ENCODE measurements at regions not wholly inside any gene's neighbourhood (a gene's known extent, or its start where the extent isn't known, plus 50 kb on each side); places are given as distances from the start of the nearest gene placed in this dataset.
"Not testable (repeated sequence)": the region's sequence is repeated elsewhere in the genome, so short reads cannot be mapped to it uniquely, and the experiment has no call there.

- DNase-seq: no peak
Measured at GRCh38 chr5:162638849-162639248, 571.3 kb downstream of the GABRG2 start.

GRCh38 chr5:162641142-162641813, 573.7 kb downstream of the GABRG2 start:
- DNase-seq: no peak

DNA sequence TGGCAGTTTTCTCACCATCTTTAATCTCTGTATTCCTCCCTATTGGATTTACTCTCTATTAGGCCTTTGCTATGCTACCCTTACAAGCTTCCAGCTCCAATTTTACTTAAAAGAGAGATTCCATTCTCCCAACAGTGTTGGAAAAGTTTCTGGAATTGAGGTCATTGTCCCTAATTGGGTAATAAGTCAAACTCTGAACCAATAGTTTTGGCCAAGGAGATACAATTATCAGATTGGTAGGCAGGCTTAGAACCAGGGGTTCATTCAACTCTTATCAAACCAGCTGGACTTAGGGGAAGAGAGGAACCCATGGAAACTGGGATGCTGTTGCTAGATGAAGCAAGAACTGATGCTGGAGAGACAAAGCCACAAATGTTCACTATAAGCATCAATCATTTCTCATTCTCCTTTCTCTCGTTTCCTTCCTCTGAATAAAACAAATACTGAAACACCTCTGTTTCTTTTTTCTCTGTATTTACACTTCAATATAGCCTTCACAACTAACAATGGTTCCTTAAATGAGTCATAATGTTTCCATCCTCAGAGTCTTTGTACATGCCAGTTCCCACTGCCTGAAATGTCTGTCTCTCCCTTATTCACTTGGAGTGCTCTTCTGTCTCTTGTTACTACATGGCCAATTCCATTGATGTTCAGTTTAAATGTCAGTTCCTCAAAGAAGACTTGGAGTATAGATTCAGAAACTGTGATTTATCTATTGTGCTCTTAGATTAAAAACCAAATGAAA, 587.3 kb downstream of the GABRG2 start:
- no peak for DNase-seq

DNA sequence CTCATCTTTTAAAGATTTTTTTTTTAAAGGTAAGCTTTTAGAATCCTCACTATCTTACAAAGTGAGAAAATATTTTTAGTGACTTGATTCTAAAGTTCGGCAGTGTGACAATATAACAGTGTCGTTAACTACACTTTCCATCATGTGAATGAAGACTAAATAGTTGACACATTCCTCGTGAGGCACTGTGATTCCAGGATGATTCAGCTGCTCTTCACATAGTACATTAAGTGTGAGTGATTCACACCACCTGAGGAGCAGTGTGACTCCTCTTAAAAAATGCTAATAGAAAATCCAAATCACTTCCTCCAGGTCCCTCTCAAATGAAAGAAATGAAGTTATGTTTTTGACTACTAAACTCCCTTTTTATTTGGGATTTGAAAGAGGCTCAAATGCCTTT, 589.5 kb downstream of the GABRG2 start:
- DNase-seq: no peak

DNA sequence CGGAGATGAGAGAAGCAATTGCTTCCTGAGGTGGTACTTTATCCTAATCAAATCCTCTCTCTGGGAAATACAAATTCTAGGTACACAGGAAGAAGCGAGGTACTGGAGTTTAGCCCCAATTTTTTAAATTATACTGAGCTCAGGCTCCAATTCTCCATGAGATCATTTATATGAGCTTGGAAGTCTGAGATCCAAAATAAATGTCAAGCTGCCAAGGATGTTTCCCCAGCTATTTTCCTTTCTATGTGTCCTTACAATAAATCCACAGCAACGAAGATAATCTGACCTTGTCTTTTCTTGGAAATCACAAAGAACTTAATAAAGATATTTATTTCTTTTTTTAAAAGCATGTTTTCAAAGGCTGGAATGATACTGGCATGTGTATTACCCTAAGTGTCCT, 597.3 kb downstream of the GABRG2 start:
- no peak for DNase-seq

DNA sequence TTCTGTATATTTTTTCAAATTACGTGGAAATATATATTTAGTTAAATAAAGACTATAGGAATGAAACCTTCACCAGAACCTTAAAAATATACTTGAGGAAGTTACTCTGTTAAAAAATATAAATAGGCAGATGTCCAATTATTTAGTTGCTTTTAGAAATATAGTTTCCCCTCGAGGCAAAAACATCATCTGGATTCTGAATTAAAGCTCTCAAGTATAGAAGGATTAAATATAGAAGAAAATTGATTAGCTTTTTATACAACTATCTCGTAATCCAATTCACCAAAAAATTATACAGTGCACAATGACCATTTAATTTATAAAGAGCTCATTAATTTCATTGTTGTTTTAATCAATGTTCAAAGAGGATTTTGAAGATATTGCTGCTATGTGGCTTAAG, 601.4 kb downstream of the GABRG2 start:
- DNase-seq: no peak

DNA sequence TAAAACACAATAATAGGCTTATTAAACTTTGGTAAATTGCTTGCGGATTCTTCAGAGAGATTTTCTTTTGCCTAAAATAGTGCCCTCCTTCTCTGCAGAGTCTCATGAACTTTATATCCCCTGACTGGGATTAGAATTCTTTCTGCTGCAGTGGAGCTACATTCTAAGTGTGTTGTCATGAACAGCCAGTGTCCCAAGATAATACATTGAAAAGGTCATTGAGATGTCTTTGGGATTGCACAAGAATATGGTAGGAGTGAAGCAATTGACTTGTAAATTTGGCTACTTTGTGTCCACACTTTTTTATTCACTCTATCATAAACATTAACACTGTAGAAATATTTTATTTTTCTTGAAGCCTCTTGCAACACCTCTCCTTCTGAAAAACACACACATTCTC, 604.5 kb downstream of the GABRG2 start:
- DNase-seq: no peak

DNA sequence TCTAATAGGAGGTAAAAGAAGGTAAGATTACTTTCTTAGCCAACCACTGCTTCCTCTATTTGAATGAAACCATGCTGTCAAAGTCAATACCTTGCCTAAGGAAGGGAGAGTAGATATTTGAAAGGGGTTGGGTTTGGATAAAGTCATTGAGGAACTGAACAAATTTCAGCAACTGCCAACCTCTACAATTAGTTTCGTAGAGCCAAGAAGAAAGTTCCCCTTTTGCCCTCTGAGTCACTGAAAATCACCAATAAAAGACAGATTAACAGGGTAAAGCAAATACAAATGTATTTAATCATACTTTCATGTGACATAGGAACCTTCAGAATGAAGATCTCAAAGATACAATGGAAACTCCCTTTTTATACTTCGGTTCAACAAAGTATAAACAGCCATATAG, 615.7 kb downstream of the GABRG2 start:
- no peak for DNase-seq

DNA sequence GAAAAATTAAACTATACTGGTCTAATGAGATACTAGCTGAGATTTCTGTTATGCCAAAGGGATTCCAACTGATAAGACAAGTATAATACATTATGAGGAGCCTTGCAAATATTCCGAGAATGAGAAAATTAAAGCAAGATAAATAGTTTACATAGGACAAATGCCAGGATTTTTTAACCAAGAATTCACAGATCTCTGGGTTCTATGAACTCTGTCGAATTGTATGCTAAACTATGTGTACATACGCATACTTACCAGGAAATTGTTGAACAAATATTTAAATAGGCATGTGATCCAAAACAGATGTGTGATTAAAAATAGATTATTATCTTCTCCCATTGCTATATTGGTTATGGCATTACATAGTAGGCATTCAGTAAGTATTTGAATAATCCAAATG, 616.6 kb downstream of the GABRG2 start:
- no peak for DNase-seq

- DNase-seq: no peak
Measured at GRCh38 chr5:162685302-162685701, 617.7 kb downstream of the GABRG2 start.

DNA sequence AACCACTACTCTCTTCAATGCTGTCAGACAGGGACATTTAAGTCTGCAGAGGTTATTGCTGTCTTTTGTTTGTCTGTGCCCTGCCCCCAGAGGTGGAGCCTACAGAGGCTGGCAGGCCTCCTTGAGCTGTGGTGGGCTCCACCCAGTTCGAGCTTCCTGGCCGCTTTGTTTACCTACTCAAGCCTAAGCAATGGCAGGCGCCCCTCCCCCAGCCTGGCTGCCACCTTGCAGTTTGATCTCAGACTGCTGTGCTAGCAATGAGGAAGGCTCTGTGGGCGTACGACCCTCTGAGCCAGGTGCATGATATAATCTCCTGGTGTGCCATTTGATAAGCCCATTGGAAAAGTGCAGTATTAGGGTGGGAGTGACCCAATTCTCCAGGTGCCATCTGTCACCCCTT, 628.7 kb downstream of the GABRG2 start:
- not testable (repeated sequence) for DNase-seq

- DNase-seq: no peak
Measured at GRCh38 chr5:162699361-162699760, 631.8 kb downstream of the GABRG2 start.

- no peak for DNase-seq
Measured at GRCh38 chr5:162703914-162704313, 636.3 kb downstream of the GABRG2 start.

GRCh38 chr5:162711244-162711643, 643.7 kb downstream of the GABRG2 start:
- no peak for DNase-seq

DNA sequence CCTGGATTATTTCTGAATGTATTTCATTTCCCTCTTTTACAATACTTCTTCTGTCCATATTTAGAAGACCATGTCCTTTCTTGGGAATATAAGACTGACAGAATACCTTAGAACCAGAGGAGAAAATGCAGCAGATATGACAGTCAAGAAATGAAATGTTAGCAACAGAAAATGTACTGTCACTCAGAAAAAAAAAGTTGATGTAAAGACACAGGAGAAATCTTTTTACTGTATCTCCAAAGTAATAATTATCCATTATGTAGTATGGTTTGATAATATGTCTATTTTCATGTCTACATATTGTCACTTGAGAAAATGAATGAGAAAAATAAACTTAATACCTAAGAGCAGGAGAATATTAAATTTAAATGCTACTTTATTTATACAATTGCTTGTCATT, 652.1 kb downstream of the GABRG2 start:
- no peak for DNase-seq

DNA sequence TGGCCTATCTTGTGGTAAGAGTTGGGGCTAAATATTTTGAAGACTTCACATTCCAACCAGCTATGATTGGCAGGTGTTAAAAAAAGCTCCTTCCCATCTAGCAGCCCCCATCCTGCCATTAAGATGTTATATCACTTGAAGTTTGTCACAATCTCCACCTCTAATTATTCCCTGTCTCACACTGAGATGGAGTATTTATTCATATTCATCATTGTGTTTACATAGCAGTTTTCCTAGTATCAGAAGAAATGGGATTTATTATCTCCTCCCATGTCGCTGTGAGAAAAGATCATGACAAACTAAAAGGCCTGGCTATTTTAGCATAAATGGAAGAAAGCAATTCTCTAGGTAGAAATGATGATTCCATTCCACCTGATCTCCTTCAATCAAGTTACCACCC, 653.6 kb downstream of the GABRG2 start:
- DNase-seq: no peak

DNA sequence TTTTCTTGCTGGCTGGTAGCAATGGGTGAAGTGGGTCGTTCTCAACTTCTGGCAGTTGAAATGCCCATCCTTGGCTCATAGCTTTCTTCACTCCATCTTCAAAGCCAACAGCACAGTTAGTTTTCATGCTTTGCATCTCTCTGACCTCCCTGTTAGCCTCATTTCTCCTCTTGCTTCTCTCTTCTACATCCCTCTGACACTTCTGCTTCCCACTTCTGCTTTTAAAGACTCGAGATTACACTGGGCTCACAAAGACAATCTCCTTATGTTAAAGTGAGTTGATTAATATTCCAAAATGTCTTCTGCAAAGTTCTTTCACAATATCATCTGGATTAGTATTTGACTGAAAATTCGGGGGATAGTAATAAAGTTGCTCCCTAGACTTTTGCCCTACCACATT, 684.8 kb upstream of the CCNG1 start:
- DNase-seq: no peak

DNA sequence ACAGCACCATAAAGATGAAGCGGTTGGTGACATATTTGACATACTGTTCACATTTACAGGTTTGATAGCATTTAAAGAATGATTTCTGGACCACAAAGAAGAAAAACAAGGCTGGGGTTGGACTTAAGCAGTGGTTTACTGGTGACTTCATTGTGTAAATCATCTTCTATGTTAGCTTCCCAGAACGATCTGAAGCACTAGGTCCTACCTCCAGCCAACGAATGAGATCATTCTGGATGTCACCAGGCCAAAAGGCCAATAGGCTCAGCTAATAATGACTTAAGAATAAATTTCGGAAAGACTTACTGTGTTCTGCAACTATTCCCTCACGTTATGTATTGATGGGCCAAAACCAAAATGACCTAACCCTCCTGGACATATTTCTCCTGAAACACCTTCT, 675.3 kb upstream of the CCNG1 start:
- DNase-seq: no peak

- no peak for DNase-seq
Measured at GRCh38 chr5:162769019-162769418, 668.4 kb upstream of the CCNG1 start.

- DNase-seq: no peak
Measured at GRCh38 chr5:162785673-162786072, 651.7 kb upstream of the CCNG1 start.

GRCh38 chr5:162786234-162786633, 651.2 kb upstream of the CCNG1 start:
- no peak for DNase-seq

DNA sequence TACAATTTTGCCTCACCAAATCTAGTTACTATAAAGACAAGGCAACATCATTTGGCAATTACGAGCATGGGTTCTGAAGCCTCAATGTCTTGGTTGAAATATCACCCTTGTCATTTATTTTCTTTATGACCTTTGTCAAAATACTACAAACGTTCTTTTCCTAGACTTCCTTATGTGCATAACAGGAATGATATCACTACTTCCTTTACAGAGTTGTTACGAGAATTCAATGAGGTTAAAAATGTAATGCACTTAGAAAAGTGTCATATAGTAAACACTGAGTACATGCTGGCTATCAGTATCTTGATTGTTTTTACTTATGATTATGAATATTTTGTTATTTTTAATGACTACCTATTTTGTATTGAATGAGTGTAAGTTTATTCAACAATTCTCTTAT, 640.9 kb upstream of the CCNG1 start:
- DNase-seq: no peak

DNA sequence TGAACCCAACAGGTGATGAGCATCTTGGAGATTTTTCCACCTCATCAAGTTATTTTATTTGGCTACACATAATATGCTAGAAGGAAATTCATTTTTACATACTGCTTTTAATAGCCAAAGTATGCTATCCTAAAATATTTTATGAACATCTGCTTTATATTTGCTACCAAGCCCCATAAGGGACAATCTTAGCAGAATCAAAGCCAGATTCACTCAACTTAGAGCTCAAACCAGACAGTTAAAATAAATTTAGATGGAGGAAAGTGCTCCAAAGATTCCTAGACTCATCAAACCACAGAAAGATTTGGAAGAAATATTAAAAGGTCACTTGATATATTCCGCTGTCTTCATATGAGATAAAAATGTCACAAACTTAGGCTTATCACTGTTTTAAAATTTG, 637.1 kb upstream of the CCNG1 start:
- no peak for DNase-seq

- DNase-seq: no peak
Measured at GRCh38 chr5:162801235-162801634, 636.2 kb upstream of the CCNG1 start.

DNA sequence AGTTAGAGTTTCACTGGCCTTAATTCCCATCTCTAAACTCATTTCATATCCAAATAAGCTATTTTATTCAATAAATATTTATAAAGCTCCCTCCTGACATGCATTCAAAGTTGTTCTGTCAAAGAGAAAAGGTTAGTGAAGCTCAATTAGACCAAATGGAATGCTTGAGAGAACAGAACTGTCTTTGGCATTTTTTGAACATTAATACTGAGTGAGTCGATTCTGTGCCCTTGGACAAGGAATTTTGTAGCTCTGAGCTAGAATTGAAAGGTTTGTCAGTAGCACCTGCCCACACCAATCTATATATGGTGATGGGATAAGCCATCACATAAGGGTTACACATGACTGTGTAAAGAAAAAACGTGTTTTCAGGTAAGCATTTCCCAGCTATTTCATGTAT, 631.2 kb upstream of the CCNG1 start:
- no peak for DNase-seq
